Neuronal stem cell (in vitro differentiated cells): ENCODE measurements at regions not wholly inside any gene's neighbourhood (a gene's known extent, or its start where the extent isn't known, plus 50 kb on each side); places are given as distances from the start of the nearest gene placed in this dataset.

Source experiments
- DNase-seq: peaks from one replicate; pipeline ENCODE4 v3.0.0-alpha.2; 2013; ENCODE audit warnings: low spot score
- H2AFZ ChIP-seq: one replicate; pipeline ENCODE4 v1.6.1; 2013; ENCODE audit warnings: mild to moderate bottlenecking, low read length, inconsistent platforms
- H2AK5ac ChIP-seq: 2 replicates; pipeline ENCODE4 v1.6.1; 2013; ENCODE audit warnings: low read depth, mild to moderate bottlenecking, inconsistent platforms, low read length, moderate library complexity, mixed read lengths
- H2BK120ac ChIP-seq: 2 replicates; pipeline ENCODE4 v1.6.1; 2013; ENCODE audit warnings: low read depth, mild to moderate bottlenecking, inconsistent platforms, low read length, moderate library complexity, mixed read lengths
- H2BK12ac ChIP-seq: one replicate; pipeline ENCODE4 v1.6.1; 2013; ENCODE audit warnings: low read length, inconsistent platforms
- H2BK15ac ChIP-seq: 2 replicates; pipeline ENCODE4 v1.6.1; 2013; ENCODE audit warnings: mild to moderate bottlenecking, low read length, inconsistent platforms, mixed read lengths
- H2BK5ac ChIP-seq: one replicate; pipeline ENCODE4 v1.6.1; 2013; ENCODE audit warnings: inconsistent platforms, mild to moderate bottlenecking, low read length, moderate library complexity
- H3K14ac ChIP-seq: one replicate; pipeline ENCODE4 v1.6.1; 2013; ENCODE audit warnings: low read length, inconsistent platforms
- H3K18ac ChIP-seq: 2 replicates; pipeline ENCODE4 v1.6.1; 2013; ENCODE audit warnings: low read length, inconsistent platforms
- H3K23ac ChIP-seq: 2 replicates; pipeline ENCODE4 v1.6.1; 2013; ENCODE audit warnings: low read depth, mild to moderate bottlenecking, mixed read lengths, low read length, inconsistent platforms; ENCODE audit not compliant: poor library complexity
- H3K27ac ChIP-seq: replicated peaks from 3 replicates; pipeline ENCODE4 v1.5.1; 2013; ENCODE audit warnings: low read length, inconsistent platforms
- H3K27me3 ChIP-seq, 3 experiments: 2 replicates each; pipeline ENCODE4 v1.6.1; 2013; ENCODE audit warnings: low read length in 3 of 3, mild to moderate bottlenecking in 2 of 3, inconsistent platforms in 1 of 3, low read depth in 1 of 3, mixed read lengths in 1 of 3, moderate library complexity in 1 of 3; ENCODE audit not compliant: control insufficient read depth in 3 of 3, insufficient read depth in 3 of 3
- H3K36me3 ChIP-seq, 2 donors: replicated peaks in 1 of 2; 2 replicates each; pipeline ENCODE4 v1.6.1; 2013; ENCODE audit warnings: low read length in 2 of 2; ENCODE audit not compliant: control insufficient read depth in 2 of 2, insufficient read depth in 2 of 2
- H3K4ac ChIP-seq: 2 replicates; pipeline ENCODE4 v1.6.1; 2013; ENCODE audit warnings: inconsistent platforms, mild to moderate bottlenecking, low read length, moderate library complexity
- H3K4me1 ChIP-seq, 2 donors: 1 replicate in 1 of 2; 2 replicates in 1 of 2; pipeline ENCODE4 v1.6.1; 2013; ENCODE audit warnings: low read length in 2 of 2, low read depth in 1 of 2; ENCODE audit not compliant: control insufficient read depth in 2 of 2, insufficient read depth in 1 of 2
- H3K4me2 ChIP-seq: one replicate; pipeline ENCODE4 v1.6.1; 2013; ENCODE audit warnings: mild to moderate bottlenecking, low read length, inconsistent platforms; ENCODE audit not compliant: insufficient read depth, poor library complexity, severe bottlenecking
- H3K4me3 ChIP-seq, 2 donors: 2 replicates each; pipeline ENCODE4 v1.5.1; 2013; ENCODE audit warnings: low read length in 2 of 2, mild to moderate bottlenecking in 2 of 2, inconsistent platforms in 1 of 2, moderate library complexity in 1 of 2
- H3K79me1 ChIP-seq: one replicate; pipeline ENCODE4 v1.6.1; 2013; ENCODE audit warnings: low read depth, mild to moderate bottlenecking, inconsistent platforms, low read length, moderate library complexity
- H3K9ac ChIP-seq: one replicate; pipeline ENCODE4 v1.6.1; 2013; ENCODE audit warnings: mild to moderate bottlenecking, low read depth, low read length, inconsistent platforms; ENCODE audit not compliant: poor library complexity
- H3K9me3 ChIP-seq, 2 donors: replicated peaks in 1 of 2; 2 replicates each; pipeline versions ENCODE3 to v1.6.1; 2013; ENCODE audit warnings: low read length in 2 of 2, mild to moderate bottlenecking in 2 of 2, inconsistent platforms in 1 of 2, low read depth in 1 of 2, mixed read lengths in 1 of 2, moderate library complexity in 1 of 2; ENCODE audit not compliant: control insufficient read depth in 2 of 2, insufficient read depth in 1 of 2
- H4K8ac ChIP-seq: one replicate; pipeline ENCODE4 v1.6.1; 2013; ENCODE audit warnings: low read depth, mild to moderate bottlenecking, inconsistent platforms, low read length, moderate library complexity
- H4K91ac ChIP-seq: one replicate; pipeline ENCODE4 v1.6.1; 2013; ENCODE audit warnings: low read length, low read depth, mild to moderate bottlenecking, inconsistent platforms; ENCODE audit not compliant: poor library complexity
- WGBS, 2 donors: extraction: QIAGEN DNeasy Blood & Tissue Kit; methylation state at CpG; one replicate each; pipeline ENCODE4 v1.1.7; 2013; ENCODE audit warnings: missing lambda C conversion rate in 2 of 2, mixed read lengths in 1 of 2; ENCODE audit not compliant: insufficient read length in 2 of 2, insufficient replicate concordance in 1 of 2; ENCODE audit errors: extremely low coverage in 2 of 2; 5-methylcytosine and 5-hydroxymethylcytosine counted together

DNA sequence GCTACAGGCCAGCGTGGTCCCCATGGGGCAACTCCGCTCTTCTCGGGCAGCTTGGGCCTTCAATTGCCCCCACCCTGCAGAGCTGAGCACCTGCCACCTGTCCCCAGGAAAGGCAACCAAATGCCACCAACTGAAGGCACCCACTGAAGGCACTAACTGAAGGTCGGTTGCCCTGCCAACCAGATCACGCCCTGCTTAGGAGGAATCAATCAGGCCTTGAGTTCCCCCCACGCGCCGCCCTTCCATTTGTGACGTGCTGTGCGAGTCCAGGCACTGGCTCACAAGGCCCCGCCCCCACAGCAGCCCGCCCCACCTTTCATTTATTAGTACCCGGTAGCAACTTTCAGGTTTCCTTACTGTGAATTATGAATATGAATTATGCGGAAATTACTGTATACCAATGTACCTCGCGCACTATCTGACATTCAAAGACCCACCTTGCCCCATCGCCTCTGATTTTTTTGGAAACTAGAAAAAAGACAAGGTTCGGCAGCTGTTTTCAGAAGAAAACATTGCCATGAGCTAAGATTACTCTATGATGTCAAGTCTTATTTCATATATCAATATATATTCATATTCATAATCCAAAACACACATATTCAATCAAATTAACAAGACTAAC is 83.6 kb upstream of the ABI1 start:
- Histone ChIP-seq H3K36me3 (no peaks in the 10 kb centered on the region), H2BK12ac (no peak overlapping the region), H2BK15ac (no peak overlapping the region), H4K8ac (no peak overlapping the region), H4K91ac (no peak overlapping the region), H2BK5ac (no peak overlapping the region), H3K14ac (no peak overlapping the region), H3K18ac (peak overlapping the region; percentile 71), H3K9me3 (no peaks in the 10 kb centered on the region), H2AK5ac (no peak overlapping the region), H3K4me3 (no peak overlapping the region), H2BK120ac (no peak overlapping the region), H3K27me3 (peaks cover 0 to 8% (median 0%) of the 10 kb centered on the region in 3 experiments), H3K9ac (peak overlapping the region; percentile 44), H3K4me1 (no peaks in the 10 kb centered on the region), H3K4ac (no peak overlapping the region), H3K4me2 (no peak overlapping the region), H3K79me1 (no peaks in the 10 kb centered on the region), H3K27ac (no peak overlapping the region), H2AFZ (no peak overlapping the region), H3K23ac (no peak overlapping the region)
- DNase-seq, result no peak
- WGBS, 2 donors, result no CpG with 5 or more reads among the region's 18 CpGs

DNA sequence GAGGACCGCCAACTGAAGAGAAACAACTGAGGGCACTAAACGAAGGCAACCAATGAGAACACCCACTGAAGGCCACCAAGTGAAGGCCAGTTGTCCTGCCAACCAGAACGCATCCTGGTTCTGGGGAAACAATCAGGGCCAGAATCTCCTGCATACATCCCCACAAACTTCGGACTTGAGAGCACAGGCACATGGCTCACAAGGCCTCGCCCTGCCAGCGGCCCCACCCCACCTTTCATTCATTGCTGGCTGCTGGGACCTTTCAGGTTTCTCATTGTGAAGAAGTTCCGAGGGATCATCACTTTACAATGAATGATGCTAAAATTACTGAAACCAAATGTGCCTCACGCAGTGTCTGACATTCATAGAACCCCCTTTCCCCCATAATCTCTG is 79.2 kb upstream of the ABI1 start:
- no peak overlapping the region for H3K4me2 ChIP-seq
- WGBS, 2 donors, result no CpG with 5 or more reads among the region's 8 CpGs

DNA sequence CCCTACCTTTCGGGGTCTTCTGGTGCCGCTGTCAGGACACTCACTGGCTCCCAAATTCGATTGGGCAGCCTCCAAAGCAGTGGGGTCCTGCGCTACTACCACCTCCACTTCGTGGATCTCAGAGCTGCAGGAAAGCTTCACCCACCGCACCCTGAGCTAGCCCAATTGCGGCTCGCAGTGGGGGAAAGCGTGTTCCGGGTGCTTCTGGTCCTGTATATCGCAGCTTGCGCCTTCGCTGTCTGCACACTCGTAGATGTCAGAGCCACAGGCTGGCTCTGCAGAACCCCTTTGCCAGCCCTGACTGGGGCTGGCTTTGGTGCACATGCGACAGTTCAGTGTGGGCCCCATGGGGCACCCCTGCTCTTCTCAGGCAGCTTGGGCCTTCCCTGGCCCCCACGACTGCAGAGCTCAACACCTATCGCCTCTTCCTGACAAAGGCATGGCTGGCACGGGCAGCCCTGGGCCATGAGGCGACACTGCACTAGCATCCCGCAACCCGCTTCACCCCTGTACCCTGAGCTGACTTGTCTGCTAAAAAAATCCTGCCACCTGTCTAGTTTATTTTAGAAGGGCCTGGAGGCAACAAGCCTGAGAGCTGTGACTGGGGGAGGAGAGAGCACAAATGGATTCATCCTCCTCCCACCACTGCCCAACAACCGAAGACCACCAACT is 78.7 kb upstream of the ABI1 start:
- no peaks in the 10 kb centered on the region for H3K36me3 ChIP-seq
- H2BK5ac ChIP-seq, result no peak overlapping the region
- no peak overlapping the region for H3K18ac ChIP-seq
- peaks cover 0 to 11% (median 0%) of the 10 kb centered on the region in 3 experiments for H3K27me3 ChIP-seq
- H3K4me2 ChIP-seq, result no peak overlapping the region
- H2BK15ac ChIP-seq, result no peak overlapping the region
- H3K4me1 ChIP-seq, result no peaks in the 10 kb centered on the region
- no peak overlapping the region for H3K14ac ChIP-seq
- H3K4me3 ChIP-seq, result no peak overlapping the region
- no peak overlapping the region for H3K4ac ChIP-seq
- no peak overlapping the region for H2BK120ac ChIP-seq
- no peak overlapping the region for H3K27ac ChIP-seq
- WGBS, 2 donors, result no CpG with 5 or more reads among the region's 22 CpGs
- no peak overlapping the region for H2BK12ac ChIP-seq
- no peak overlapping the region for H4K91ac ChIP-seq
- H3K9me3 ChIP-seq, result no peaks in the 10 kb centered on the region
- H3K9ac ChIP-seq, result no peak overlapping the region
- no peaks in the 10 kb centered on the region for H3K79me1 ChIP-seq
- peak overlapping the region; percentile 20 for H2AFZ ChIP-seq
- H3K23ac ChIP-seq, result no peak overlapping the region
- no peak overlapping the region for H2AK5ac ChIP-seq
- H4K8ac ChIP-seq, result no peak overlapping the region
- DNase-seq, result no peak

More for the DNA sequence above, 79.2 kb upstream of the ABI1 start:
- no peak overlapping the region for H2BK15ac ChIP-seq
- no peak overlapping the region for H2BK5ac ChIP-seq
- no peaks in the 10 kb centered on the region for H3K9me3 ChIP-seq
- peak overlapping the region; percentile 21 for H3K9ac ChIP-seq
- no peak overlapping the region for H2AK5ac ChIP-seq
- H3K4me3 ChIP-seq, result no peak overlapping the region
- H3K14ac ChIP-seq, result no peak overlapping the region
- H3K23ac ChIP-seq, result no peak overlapping the region
- no peak overlapping the region for H4K91ac ChIP-seq
- H3K4me1 ChIP-seq, result no peaks in the 10 kb centered on the region
- H3K36me3 ChIP-seq, result no peaks in the 10 kb centered on the region
- no peak overlapping the region for H2BK12ac ChIP-seq
- H3K4ac ChIP-seq, result no peak overlapping the region
- no peak overlapping the region for H3K27ac ChIP-seq
- no peak for DNase-seq
- H3K18ac ChIP-seq, result no peak overlapping the region
- no peaks in the 10 kb centered on the region for H3K79me1 ChIP-seq
- no peak overlapping the region for H2BK120ac ChIP-seq
- peak overlapping the region; percentile 20 for H2AFZ ChIP-seq
- no peak overlapping the region for H4K8ac ChIP-seq
- H3K27me3 ChIP-seq, result peaks cover 0 to 11% (median 0%) of the 10 kb centered on the region in 3 experiments

DNA sequence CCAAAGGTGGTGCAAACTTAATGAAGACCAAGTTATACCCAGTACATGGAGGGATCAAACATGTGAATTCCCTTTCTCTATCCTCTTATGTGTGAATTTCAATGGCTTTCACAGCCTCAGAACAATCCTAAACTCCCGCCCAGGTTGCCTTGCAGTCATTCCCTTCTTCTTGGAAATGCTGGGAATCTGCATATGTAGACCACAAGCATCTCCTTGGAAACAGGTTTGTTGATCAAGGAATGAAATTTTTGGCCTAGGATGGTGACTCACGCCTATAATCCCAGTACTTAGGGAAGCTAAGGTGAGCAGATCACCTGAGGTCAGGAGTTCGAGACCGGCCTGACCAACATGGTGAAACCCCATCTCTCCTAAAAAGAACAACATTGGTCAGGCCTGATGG is 77.8 kb upstream of the ABI1 start:
- H2BK120ac ChIP-seq, result no peak overlapping the region
- no peaks in the 10 kb centered on the region for H3K79me1 ChIP-seq
- H3K14ac ChIP-seq, result no peak overlapping the region
- H3K23ac ChIP-seq, result no peak overlapping the region
- H3K4me1 ChIP-seq, result no peaks in the 10 kb centered on the region
- no peak overlapping the region for H3K18ac ChIP-seq
- H2AK5ac ChIP-seq, result no peak overlapping the region
- H4K8ac ChIP-seq, result no peak overlapping the region
- H3K4me3 ChIP-seq, result no peak overlapping the region
- no peak overlapping the region for H3K4ac ChIP-seq
- no peak for DNase-seq
- no peak overlapping the region for H2BK12ac ChIP-seq
- H3K9me3 ChIP-seq, result no peaks in the 10 kb centered on the region
- no peak overlapping the region for H2BK15ac ChIP-seq
- H2BK5ac ChIP-seq, result no peak overlapping the region
- H4K91ac ChIP-seq, result no peak overlapping the region
- no CpG with 5 or more reads among the region's 4 CpGs for WGBS, 2 donors
- H2AFZ ChIP-seq, result no peak overlapping the region
- no peaks in the 10 kb centered on the region for H3K36me3 ChIP-seq
- H3K4me2 ChIP-seq, result no peak overlapping the region
- H3K27me3 ChIP-seq, result peaks cover 0 to 11% (median 0%) of the 10 kb centered on the region in 3 experiments
- H3K9ac ChIP-seq, result no peak overlapping the region
- no peak overlapping the region for H3K27ac ChIP-seq
